ENCODE measurements at regions not wholly inside any gene's neighbourhood (a gene's known extent, or its start where the extent isn't known, plus 50 kb on each side); places are given as distances from the start of the nearest gene placed in this dataset.

GRCh38 chr2:109695290-109695689 is 81.1 kb downstream of the SOWAHC start:
- Mint-ChIP-seq H3K27me3 (peaks cover 12% of the 10 kb centered on the region), H3K27ac (no peak overlapping the region), H3K4me3 (no peak overlapping the region), H3K36me3 (ENCODE audit: low read depth) (no peaks in the 10 kb centered on the region), H3K9me3 (no peaks in the 10 kb centered on the region), H3K4me1 (ENCODE audit: low read depth) (no peaks in the 10 kb centered on the region)
- Histone ChIP-seq H3K4me3 (ENCODE audit: low read length) (no peak overlapping the region), H3K4me1 (ENCODE audit: insufficient read depth, low read length) (no peaks in the 10 kb centered on the region), H3K27ac (ENCODE audit: low read depth in 1 of 2, low read length in 2 of 2) (no peak overlapping the region), H3K36me3 (ENCODE audit: insufficient read depth, low read length) (no peaks in the 10 kb centered on the region), H3K9me3 (ENCODE audit: control insufficient read depth in 1 of 2, insufficient read depth in 1 of 2, low read length in 2 of 2) (no peaks in the 10 kb centered on the region), H3K27me3 (ENCODE audit: control insufficient read depth in 1 of 2, insufficient read depth in 2 of 2, low read length in 2 of 2) (peaks cover 0 to 2% of the 10 kb centered on the region in 2 experiments)
- ATAC-seq (ENCODE audit: poor library complexity) = no peak
- intact Hi-C loops (cut with DNase I, micrococcal nuclease) = no loop called here
- no peak for DNase-seq
- TF ChIP-seq CTCF (IDR thresholded peaks at IDR 0.05) = no peak
- ChIA-PET CTCF (no interaction called here), POLR2A (no interaction called here)

DNA sequence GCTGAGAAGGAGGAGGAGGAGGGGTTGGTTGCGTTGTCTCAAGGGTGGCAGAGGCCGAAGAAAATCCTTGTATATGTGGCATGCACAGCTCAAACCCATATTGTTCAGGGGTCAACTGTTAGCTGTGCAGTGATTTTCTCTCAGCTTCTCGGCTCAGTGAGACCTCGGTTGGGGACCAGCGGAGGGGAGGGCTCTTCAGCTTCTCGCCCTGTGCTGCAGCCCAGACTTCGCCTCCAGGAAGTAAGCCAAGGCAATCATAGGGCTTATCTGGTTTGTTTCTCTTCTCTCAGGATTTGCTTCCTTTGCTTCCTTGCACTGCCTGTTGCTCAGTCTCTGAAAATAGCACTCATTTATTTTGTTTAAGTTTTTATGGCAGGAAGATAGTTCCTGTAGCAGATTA is 85.5 kb downstream of the SOWAHC start:
- H3K4me1 Mint-ChIP-seq (ENCODE audit: low read depth) = no peaks in the 10 kb centered on the region
- no peaks in the 10 kb centered on the region for H3K36me3 Mint-ChIP-seq (ENCODE audit: low read depth)
- Histone ChIP-seq H3K27ac (ENCODE audit: low read depth in 1 of 2, low read length in 2 of 2) (no peak overlapping the region), H3K36me3 (ENCODE audit: insufficient read depth, low read length) (no peaks in the 10 kb centered on the region), H3K9me3 (ENCODE audit: control insufficient read depth in 1 of 2, insufficient read depth in 1 of 2, low read length in 2 of 2) (no peaks in the 10 kb centered on the region), H3K4me1 (ENCODE audit: insufficient read depth, low read length) (no peaks in the 10 kb centered on the region), H3K4me3 (ENCODE audit: low read length) (no peak overlapping the region), H3K27me3 (ENCODE audit: control insufficient read depth in 1 of 2, insufficient read depth in 2 of 2, low read length in 2 of 2) (peaks cover 5 to 7% of the 10 kb centered on the region in 2 experiments)
- ATAC-seq (ENCODE audit: poor library complexity) = no peak
- no peaks in the 10 kb centered on the region for H3K9me3 Mint-ChIP-seq
- no peak for DNase-seq
- no peak for TF ChIP-seq CTCF (IDR thresholded peaks at IDR 0.05)
- ChIA-PET POLR2A (no interaction called here), CTCF (no interaction called here)
- peaks cover 35% of the 10 kb centered on the region for H3K27me3 Mint-ChIP-seq
- intact Hi-C loops (cut with DNase I, micrococcal nuclease) = no loop called here
- H3K27ac Mint-ChIP-seq = no peak overlapping the region
- H3K4me3 Mint-ChIP-seq = no peak overlapping the region

GRCh38 chr2:109700680-109701274 is 86.6 kb downstream of the SOWAHC start:
- intact Hi-C loops (cut with DNase I, micrococcal nuclease) = no loop called here
- Histone ChIP-seq H3K9me3 (ENCODE audit: control insufficient read depth in 1 of 2, insufficient read depth in 1 of 2, low read length in 2 of 2) (no peaks in the 10 kb centered on the region), H3K4me3 (ENCODE audit: low read length) (no peak overlapping the region), H3K27ac (ENCODE audit: low read depth in 1 of 2, low read length in 2 of 2) (no peak overlapping the region), H3K27me3 (ENCODE audit: control insufficient read depth in 1 of 2, insufficient read depth in 2 of 2, low read length in 2 of 2) (peaks cover 5 to 7% of the 10 kb centered on the region in 2 experiments), H3K36me3 (ENCODE audit: insufficient read depth, low read length) (no peaks in the 10 kb centered on the region), H3K4me1 (ENCODE audit: insufficient read depth, low read length) (no peaks in the 10 kb centered on the region)
- Mint-ChIP-seq H3K4me3 (no peak overlapping the region), H3K4me1 (ENCODE audit: low read depth) (no peaks in the 10 kb centered on the region), H3K27ac (no peak overlapping the region), H3K36me3 (ENCODE audit: low read depth) (no peaks in the 10 kb centered on the region), H3K27me3 (peaks cover 35% of the 10 kb centered on the region), H3K9me3 (no peaks in the 10 kb centered on the region)
- ATAC-seq (ENCODE audit: poor library complexity) (no peak), DNase-seq (no peak)
- no peak for TF ChIP-seq CTCF (IDR thresholded peaks at IDR 0.05)
- ChIA-PET CTCF (no interaction called here), POLR2A (no interaction called here)
